ENCODE measurements at regions not wholly inside any gene's neighbourhood (a gene's known extent, or its start where the extent isn't known, plus 50 kb on each side); places are given as distances from the start of the nearest gene placed in this dataset.

DNA sequence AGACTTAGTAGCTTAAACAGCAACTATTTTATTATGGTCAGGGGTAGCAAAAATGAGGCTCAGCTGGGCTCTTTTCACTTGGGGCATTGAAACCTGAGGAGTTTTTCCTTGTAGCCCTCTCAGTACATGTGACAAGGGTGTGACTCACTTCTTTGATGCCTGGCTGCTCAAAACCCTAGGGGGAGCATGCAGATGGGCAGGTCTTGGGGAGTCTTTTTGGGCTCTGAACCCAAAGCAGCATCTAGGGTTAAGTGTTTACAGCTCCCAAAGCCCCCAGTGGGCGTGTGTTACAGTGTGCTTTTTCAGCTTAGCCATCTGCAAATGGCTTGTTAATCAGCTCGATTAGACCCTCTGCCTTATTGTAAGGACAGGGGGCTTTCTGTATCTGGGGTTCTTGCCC lies 1752.7 kb downstream of the PCDH7 start:
- no peaks in the 10 kb centered on the region for H3K36me3 Mint-ChIP-seq
- no peak for ATAC-seq
- H3K9me3 Mint-ChIP-seq = peaks cover 5% of the 10 kb centered on the region
- H3K27me3 Mint-ChIP-seq = no peaks in the 10 kb centered on the region
- no peaks in the 10 kb centered on the region for H3K4me1 Mint-ChIP-seq
- H3K27ac Mint-ChIP-seq = no peak overlapping the region
- H3K4me3 Mint-ChIP-seq = no peak overlapping the region

DNA sequence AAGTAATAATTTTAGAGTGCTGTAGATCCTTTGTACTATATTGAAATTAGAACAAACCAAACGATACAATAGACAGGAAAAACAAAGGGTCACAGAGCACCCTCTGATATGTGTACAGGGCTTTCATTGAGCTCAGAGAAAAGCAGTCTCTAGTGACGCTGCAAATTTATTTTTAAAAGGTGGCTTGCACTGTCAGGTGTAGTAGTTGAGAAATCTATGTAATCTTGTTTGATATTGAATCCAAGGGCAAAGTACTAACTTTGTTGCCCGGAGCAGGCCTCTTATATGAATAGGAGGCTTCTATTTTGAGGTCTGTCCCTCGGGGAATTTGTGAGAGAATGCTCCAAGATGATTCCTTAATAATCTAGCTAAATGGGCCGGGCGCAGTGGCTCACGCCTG lies 1755.5 kb downstream of the PCDH7 start:
- no peak overlapping the region for H3K27ac Mint-ChIP-seq
- H3K9me3 Mint-ChIP-seq = peaks cover 5% of the 10 kb centered on the region
- H3K27me3 Mint-ChIP-seq = no peaks in the 10 kb centered on the region
- ATAC-seq = no peak
- no peaks in the 10 kb centered on the region for H3K4me1 Mint-ChIP-seq
- no peaks in the 10 kb centered on the region for H3K36me3 Mint-ChIP-seq
- H3K4me3 Mint-ChIP-seq = no peak overlapping the region

DNA sequence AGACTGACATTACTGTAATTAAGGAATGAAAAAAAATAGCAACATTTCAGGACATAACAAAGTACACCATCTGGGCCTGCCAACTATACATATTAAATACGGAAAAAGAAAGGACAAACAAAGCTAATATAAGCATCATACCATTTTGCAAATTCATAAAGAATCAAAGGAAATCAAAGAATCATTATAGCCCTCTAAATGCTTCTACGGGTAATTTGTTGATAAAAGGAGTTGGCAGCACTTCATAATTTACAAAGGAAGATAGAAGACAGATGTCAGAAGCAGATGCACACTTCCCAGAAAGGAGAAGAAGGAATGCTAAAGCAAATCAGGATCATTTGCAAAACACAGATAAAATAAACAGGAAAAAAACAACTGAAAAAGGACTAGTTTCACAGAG lies 1757.3 kb downstream of the PCDH7 start:
- Mint-ChIP-seq H3K4me3 (no peak overlapping the region), H3K4me1 (no peaks in the 10 kb centered on the region), H3K27ac (no peak overlapping the region), H3K9me3 (peaks cover 8% of the 10 kb centered on the region), H3K36me3 (no peaks in the 10 kb centered on the region), H3K27me3 (no peaks in the 10 kb centered on the region)
- no peak for ATAC-seq

DNA sequence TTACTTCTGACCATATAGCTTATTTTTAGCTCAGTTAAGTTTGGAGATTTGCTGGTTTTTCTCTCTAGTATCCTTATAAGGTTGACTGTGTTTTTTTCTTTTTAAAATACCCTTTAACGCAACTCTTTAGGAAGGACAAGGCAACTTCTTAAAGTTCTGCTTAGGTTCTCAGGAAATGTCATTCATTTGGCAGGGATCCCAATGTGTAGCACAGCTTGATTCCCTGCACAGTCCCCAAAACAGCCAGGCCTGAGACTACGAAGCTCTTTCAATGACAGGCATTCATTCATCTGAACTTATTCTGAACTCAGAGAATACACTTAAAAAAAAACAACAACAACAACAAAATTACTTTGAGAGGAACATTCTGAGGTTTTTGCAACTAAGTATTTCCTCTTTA lies 1765.8 kb downstream of the PCDH7 start:
- no peaks in the 10 kb centered on the region for H3K27me3 Mint-ChIP-seq
- H3K27ac Mint-ChIP-seq = no peak overlapping the region
- H3K4me3 Mint-ChIP-seq = no peak overlapping the region
- no peak for ATAC-seq
- no peaks in the 10 kb centered on the region for H3K4me1 Mint-ChIP-seq
- peaks cover 9% of the 10 kb centered on the region for H3K9me3 Mint-ChIP-seq
- no peaks in the 10 kb centered on the region for H3K36me3 Mint-ChIP-seq

DNA sequence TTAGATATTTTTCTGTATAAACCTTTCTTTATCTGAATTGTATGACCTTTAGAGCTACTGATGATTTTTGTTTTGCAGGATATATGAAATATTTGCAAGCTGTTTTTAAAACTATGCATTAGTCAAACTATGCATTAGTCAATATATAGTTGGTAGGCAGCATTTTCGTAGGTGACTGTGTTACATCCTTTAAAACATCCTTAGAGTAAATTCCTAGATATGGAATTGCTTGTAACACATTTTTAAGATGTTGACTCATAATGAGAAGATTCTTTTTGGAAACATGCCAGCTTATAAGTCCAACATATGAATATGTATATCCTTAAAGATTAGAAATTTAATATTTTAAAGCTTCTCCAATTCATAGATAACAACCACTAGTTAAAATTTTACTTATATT lies 1768.5 kb downstream of the PCDH7 start:
- H3K4me1 Mint-ChIP-seq = no peaks in the 10 kb centered on the region

DNA sequence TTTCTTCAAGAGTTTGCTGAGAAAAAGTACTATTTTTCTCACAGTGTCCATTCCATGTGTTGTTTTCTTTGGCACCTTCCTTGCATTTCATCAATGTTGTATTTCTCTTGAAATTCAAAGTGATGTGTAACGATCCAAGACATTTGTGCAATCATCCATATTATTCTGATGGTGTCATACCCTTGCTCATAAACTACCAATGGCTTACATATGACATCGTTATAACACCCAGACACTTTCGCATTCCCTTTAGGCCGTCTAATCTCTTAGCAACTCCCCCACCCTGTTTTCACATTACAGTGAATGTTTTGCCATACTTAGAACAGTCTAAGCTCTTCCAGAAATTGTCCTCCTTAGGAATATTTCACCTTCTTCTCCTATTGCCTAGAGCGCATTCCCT lies 1779.0 kb downstream of the PCDH7 start:
- Mint-ChIP-seq H3K4me3 (no peak overlapping the region), H3K4me1 (no peaks in the 10 kb centered on the region), H3K36me3 (no peaks in the 10 kb centered on the region), H3K27ac (no peak overlapping the region), H3K27me3 (no peaks in the 10 kb centered on the region), H3K9me3 (no peaks in the 10 kb centered on the region)
- no peak for ATAC-seq

More for the DNA sequence above, 1768.5 kb downstream of the PCDH7 start:
- Mint-ChIP-seq H3K4me3 (no peak overlapping the region), H3K36me3 (no peaks in the 10 kb centered on the region), H3K27ac (no peak overlapping the region), H3K27me3 (no peaks in the 10 kb centered on the region), H3K9me3 (peaks cover 3% of the 10 kb centered on the region)
- no peak for ATAC-seq

DNA sequence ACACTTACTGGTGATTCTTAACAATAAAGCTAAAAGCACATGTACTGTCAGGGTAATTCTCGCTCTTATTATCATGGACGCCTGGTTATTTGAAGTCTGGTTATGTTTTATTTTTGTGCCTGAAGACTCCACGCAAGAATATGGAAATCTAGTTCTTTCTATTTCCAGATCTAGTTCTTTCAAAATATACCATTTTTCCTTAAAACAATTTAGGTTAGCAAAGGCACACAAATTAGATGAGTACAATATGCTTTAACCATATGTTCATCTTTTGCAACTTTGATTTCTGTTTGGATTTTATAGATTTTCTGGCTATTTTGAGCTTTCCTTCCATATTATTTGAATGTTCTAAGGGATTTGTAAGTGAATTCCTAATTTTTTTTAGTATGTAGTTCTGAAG lies 1783.1 kb downstream of the PCDH7 start:
- Mint-ChIP-seq H3K4me1 (no peaks in the 10 kb centered on the region), H3K4me3 (no peak overlapping the region), H3K27ac (no peak overlapping the region), H3K36me3 (no peaks in the 10 kb centered on the region), H3K27me3 (no peaks in the 10 kb centered on the region), H3K9me3 (peaks cover 3% of the 10 kb centered on the region)
- ATAC-seq = no peak

DNA sequence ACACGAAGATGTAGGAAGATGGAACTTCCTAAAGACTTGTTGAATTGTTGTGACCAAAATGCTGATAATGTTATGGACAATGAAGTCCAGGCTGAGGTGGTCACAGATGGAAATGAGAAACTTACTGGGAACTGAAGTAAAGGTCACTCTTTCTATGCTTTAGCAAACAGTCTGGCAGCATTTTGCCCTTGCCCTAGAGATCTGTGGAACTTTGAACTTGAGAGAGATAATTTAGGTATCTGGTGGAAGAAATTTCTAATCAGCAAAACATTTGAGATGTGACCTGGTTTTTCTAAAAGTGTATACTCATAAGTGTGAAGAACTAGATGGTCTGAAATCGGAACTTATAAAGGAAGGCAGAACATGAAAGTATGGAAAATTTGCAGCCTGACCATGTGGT lies 1785.9 kb downstream of the PCDH7 start:
- Mint-ChIP-seq H3K4me1 (no peaks in the 10 kb centered on the region), H3K36me3 (no peaks in the 10 kb centered on the region), H3K9me3 (peaks cover 3% of the 10 kb centered on the region), H3K27me3 (no peaks in the 10 kb centered on the region), H3K4me3 (no peak overlapping the region), H3K27ac (no peak overlapping the region)
- no peak for ATAC-seq

DNA sequence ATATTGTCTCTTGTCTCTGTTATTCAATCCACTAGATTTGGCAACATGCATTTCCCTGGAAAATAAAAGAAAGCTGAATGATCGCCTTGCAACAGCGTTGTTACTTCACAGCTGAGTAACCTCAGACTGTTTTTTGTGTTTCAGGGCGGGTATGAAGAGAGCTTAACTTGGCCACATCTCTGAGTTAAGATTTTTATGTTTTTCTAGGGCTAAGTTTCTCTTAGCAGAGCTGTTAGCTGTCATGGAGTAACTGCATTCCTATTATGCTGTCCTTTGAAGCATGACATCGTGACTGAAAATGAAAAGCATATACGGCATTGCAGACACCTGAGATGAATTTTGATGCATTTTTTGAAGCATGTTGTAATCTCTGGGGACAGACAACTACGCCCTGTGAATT lies 1798.9 kb downstream of the PCDH7 start:
- no peaks in the 10 kb centered on the region for H3K4me1 Mint-ChIP-seq
- H3K4me3 Mint-ChIP-seq = no peak overlapping the region
- ATAC-seq = no peak
- no peaks in the 10 kb centered on the region for H3K27me3 Mint-ChIP-seq
- H3K9me3 Mint-ChIP-seq = no peaks in the 10 kb centered on the region
- H3K27ac Mint-ChIP-seq = no peak overlapping the region
- no peaks in the 10 kb centered on the region for H3K36me3 Mint-ChIP-seq

DNA sequence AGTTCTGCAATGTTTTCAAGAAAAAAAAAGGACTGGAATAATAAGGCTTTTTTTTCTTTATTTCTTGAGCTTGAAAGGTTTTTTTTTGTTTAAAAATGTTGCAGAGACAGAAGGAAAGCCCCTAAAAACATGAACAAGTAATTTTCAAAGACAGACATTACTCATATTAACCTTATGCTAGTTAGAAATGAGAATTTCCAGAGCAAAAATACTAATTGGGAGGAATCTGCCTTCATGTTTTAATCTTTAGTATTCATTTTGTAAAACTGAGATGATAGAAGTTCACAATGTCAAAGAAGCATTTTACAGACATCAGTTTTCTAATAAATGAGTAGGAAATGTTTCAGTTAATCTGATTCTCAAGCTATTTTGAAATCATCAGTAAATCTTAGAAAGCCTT lies 1805.3 kb downstream of the PCDH7 start:
- no peak for ATAC-seq
- no peaks in the 10 kb centered on the region for H3K4me1 Mint-ChIP-seq
- H3K9me3 Mint-ChIP-seq = peaks cover 4% of the 10 kb centered on the region
- H3K27me3 Mint-ChIP-seq = no peaks in the 10 kb centered on the region
- no peak overlapping the region for H3K4me3 Mint-ChIP-seq
- H3K36me3 Mint-ChIP-seq = no peaks in the 10 kb centered on the region
- H3K27ac Mint-ChIP-seq = no peak overlapping the region

DNA sequence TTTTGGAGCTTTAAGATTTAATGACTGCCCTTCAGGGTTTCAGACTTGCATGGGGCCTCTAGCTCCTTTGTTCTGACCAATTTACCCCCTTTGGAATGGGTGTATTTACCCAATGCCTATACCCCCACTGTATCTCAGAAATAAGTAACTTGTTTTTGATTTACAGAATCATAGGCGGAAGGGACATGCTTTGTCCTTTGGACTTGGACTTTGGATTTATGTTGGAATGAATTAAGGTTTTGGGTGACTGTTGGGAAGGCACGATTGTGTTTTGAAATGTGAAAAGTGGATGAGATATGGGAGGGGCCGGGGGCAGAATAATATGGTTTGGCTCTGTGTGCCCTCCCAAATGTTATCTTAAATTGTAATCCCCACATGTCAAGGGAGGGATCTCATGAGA lies 1824.7 kb downstream of the PCDH7 start:
- ATAC-seq = no peak
- H3K9me3 Mint-ChIP-seq = peaks cover 7% of the 10 kb centered on the region
- no peaks in the 10 kb centered on the region for H3K27me3 Mint-ChIP-seq
- no peaks in the 10 kb centered on the region for H3K36me3 Mint-ChIP-seq
- no peaks in the 10 kb centered on the region for H3K4me1 Mint-ChIP-seq
- H3K27ac Mint-ChIP-seq = no peak overlapping the region
- no peak overlapping the region for H3K4me3 Mint-ChIP-seq

DNA sequence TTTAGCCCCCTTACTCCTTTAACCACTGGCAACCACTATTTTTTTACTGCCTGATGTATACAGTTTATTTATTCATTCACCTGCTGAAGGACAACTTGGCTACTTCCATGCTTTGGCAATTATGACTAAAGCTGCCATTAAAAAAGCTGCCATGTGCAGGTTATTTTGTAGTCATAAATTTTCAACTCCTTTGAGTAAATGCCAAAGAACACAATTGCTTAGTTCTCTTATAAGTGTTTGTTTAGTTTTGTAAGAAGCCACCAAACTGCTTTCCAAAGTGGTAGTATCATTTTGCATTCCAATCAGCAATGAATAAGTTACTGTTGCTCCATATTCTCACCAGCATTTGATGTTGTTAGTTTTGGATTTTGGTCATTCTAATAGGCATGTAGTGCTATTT lies 1831.8 kb downstream of the PCDH7 start:
- H3K9me3 Mint-ChIP-seq = no peaks in the 10 kb centered on the region
- no peaks in the 10 kb centered on the region for H3K36me3 Mint-ChIP-seq
- H3K27me3 Mint-ChIP-seq = no peaks in the 10 kb centered on the region
- no peak overlapping the region for H3K4me3 Mint-ChIP-seq
- H3K27ac Mint-ChIP-seq = no peak overlapping the region
- no peaks in the 10 kb centered on the region for H3K4me1 Mint-ChIP-seq
- ATAC-seq = no peak

DNA sequence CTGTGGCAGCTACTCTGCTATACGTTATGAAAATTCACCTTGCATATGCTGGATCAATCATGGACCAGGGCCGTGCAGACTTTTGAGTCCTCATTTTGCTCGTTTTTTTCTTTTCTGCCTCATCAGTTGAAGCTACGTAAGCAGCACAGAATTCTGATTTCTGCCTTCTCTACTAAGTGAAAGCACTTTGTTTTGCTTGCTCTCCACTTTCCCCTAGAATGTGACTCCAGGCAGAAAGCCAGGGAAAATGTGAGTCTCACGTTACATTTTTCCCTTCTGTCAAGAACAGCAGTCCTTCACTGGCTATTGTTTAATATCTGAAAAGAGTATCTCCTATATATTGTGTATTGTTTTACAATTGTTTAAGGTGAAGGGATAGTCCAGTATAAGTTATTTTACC lies 1840.1 kb downstream of the PCDH7 start:
- no peak for ATAC-seq
- Mint-ChIP-seq H3K4me3 (no peak overlapping the region), H3K9me3 (peaks cover 8% of the 10 kb centered on the region), H3K27me3 (no peaks in the 10 kb centered on the region), H3K27ac (no peak overlapping the region), H3K36me3 (no peaks in the 10 kb centered on the region), H3K4me1 (no peaks in the 10 kb centered on the region)

DNA sequence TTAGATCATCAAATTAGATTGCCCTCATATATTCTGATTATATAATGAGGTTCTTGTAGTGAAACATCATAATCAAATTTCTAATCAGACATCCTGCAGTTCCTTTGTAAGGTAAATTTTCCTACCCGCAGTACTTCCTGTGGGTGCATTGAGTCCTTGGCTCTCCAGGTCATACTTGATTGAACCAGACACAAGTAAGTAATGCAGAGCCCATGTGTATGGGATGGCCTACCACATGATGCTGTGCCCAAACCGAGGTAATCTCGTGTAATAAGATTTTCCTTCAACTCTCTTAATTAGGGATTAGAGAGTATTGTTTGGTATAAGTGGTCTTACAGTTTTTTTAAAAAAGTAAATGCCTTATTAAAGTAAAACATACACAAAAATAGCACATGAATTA lies 1841.8 kb downstream of the PCDH7 start:
- no peak overlapping the region for H3K4me3 Mint-ChIP-seq
- ATAC-seq = no peak
- H3K27ac Mint-ChIP-seq = no peak overlapping the region
- H3K36me3 Mint-ChIP-seq = no peaks in the 10 kb centered on the region
- no peaks in the 10 kb centered on the region for H3K4me1 Mint-ChIP-seq
- H3K27me3 Mint-ChIP-seq = no peaks in the 10 kb centered on the region
- peaks cover 8% of the 10 kb centered on the region for H3K9me3 Mint-ChIP-seq

DNA sequence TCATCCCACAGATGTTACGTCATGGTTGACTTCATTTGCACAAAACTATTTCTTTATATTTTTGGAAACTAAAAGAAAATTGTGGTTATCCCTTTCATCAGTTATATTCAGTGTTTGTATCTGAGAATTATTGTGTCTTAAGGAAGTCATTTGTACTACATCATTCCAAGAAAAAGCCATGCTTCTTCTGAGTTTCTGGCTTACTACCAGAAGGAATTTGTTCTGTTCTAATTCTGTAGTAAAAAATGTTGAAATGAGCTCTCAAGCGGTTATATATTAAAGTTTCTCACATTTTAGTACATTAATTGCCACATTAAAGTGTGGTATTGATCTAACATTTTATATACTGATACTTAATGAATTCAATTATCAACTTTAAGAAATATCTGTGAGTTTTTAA lies 1844.5 kb downstream of the PCDH7 start:
- Mint-ChIP-seq H3K27ac (no peak overlapping the region), H3K27me3 (no peaks in the 10 kb centered on the region), H3K4me3 (no peak overlapping the region), H3K9me3 (peaks cover 8% of the 10 kb centered on the region), H3K4me1 (no peaks in the 10 kb centered on the region), H3K36me3 (no peaks in the 10 kb centered on the region)
- no peak for ATAC-seq

DNA sequence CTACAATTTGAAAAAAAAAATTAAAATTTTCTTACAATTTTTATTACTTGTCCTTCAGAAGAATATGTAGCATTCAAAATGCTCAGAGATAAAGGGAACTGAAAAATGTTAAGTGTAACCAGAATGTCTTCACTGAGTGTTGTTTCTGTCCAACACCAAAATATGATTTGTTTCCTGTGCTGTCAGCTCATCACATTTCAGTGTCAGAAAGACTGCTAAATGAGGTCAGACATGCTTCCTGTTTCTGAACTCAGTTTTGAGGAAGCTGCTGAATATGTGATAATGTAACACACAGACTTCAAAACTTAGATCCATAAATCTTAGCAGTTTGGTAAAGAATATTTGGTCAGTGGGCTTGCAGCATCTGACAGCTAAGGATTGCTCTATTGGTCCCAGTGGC lies 1849.7 kb downstream of the PCDH7 start:
- H3K9me3 Mint-ChIP-seq = no peaks in the 10 kb centered on the region
- no peaks in the 10 kb centered on the region for H3K36me3 Mint-ChIP-seq
- H3K4me3 Mint-ChIP-seq = no peak overlapping the region
- ATAC-seq = no peak
- no peaks in the 10 kb centered on the region for H3K4me1 Mint-ChIP-seq
- H3K27ac Mint-ChIP-seq = no peak overlapping the region
- no peaks in the 10 kb centered on the region for H3K27me3 Mint-ChIP-seq

DNA sequence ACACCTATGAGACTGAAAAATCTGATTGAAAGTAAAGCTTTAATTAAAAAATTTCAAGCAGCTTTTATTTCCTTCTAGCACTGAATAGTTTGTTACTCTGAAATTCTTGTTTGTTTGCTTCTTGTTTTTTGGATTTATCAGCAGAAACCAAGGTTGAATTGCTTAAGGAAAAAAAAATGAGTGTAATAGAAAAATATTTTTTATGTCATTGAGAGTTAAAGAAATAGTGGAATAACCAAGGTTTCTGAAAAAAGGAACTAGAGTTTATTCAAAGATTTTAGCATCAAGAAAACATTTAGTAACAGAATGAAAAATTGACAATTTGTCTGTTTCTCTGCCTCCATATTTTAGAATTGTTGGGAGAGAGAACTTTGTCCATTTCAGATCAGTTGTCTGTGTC lies 1852.2 kb downstream of the PCDH7 start:
- no peaks in the 10 kb centered on the region for H3K4me1 Mint-ChIP-seq
- no peaks in the 10 kb centered on the region for H3K9me3 Mint-ChIP-seq
- H3K36me3 Mint-ChIP-seq = no peaks in the 10 kb centered on the region
- H3K4me3 Mint-ChIP-seq = no peak overlapping the region
- no peak for ATAC-seq
- no peak overlapping the region for H3K27ac Mint-ChIP-seq
- H3K27me3 Mint-ChIP-seq = no peaks in the 10 kb centered on the region

Measured in stimulated activated memory B cell treated with anti-CD40 and anti-IgM and Interleukin-4, amounts not matched to agents 10 μg/mL and 1 μg/mL and 100 μg/mL, for 72 hours (primary cell).